Activated naive CD4-positive, alpha-beta T cell treated with anti-CD3 and anti-CD28 coated beads for 36 hours (primary cell): ENCODE measurements at regions not wholly inside any gene's neighbourhood (a gene's known extent, or its start where the extent isn't known, plus 50 kb on each side); places are given as distances from the start of the nearest gene placed in this dataset.

Experiments used
- CTCF ChIA-PET: fragments of 350-600 bp; sonication (Branson Sonifier 250); formaldehyde crosslinking; loops from one replicate; lab custom pipeline; 2021; ENCODE audit warnings: antibody characterized with exemption; lab: Charles Lee
- DNase-seq: peaks from one replicate; pipeline ENCODE4 v3.0.0-alpha.2; 2020
- H3K27ac Mint-ChIP-seq: one replicate; pipeline ENCODE4 v1.8.0; 2021; ENCODE audit warnings: mild to moderate bottlenecking, mixed read lengths
- H3K27me3 Mint-ChIP-seq: one replicate; pipeline ENCODE4 v1.8.0; 2021; ENCODE audit warnings: low read depth, mixed read lengths
- H3K36me3 Mint-ChIP-seq: one replicate; pipeline ENCODE4 v1.8.0; 2021; ENCODE audit warnings: low read depth, mixed read lengths
- H3K4me1 Mint-ChIP-seq: one replicate; pipeline ENCODE4 v1.8.0; 2021; ENCODE audit warnings: low read depth, mixed read lengths
- H3K4me3 Mint-ChIP-seq: one replicate; pipeline ENCODE4 v1.8.0; 2021; ENCODE audit warnings: mild to moderate bottlenecking, moderate library complexity, mixed read lengths
- H3K9me3 Mint-ChIP-seq: one replicate; pipeline ENCODE4 v1.8.0; 2021; ENCODE audit warnings: mixed read lengths
- intact Hi-C: fragments of 100-400 bp; cut with micrococcal nuclease; formaldehyde crosslinking; loops from one replicate; pipeline ENCODE4 v1.15.1; 2023

DNA sequence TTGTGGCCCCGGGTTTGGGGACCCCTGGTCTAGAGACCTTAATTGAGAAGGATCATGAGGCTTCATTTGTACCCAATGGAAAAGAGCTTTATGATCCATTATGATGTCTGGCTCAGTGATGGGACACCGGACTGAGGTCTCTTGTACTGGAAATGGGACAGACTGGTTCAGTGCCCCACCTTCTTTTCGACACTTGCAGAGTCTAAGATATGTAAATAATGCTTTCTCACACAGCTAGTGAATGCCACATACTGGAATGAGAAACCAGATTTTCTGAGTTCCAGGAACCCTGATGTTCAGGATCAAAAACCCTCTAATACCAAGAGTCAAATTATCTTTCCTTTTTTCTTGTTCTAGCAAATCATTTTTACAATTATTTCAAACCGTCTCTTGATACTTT, 116.3 kb upstream of the ARPP21 start:
- CTCF ChIA-PET: no interaction called here
- H3K27me3 Mint-ChIP-seq: no peaks in the 10 kb centered on the region

DNA sequence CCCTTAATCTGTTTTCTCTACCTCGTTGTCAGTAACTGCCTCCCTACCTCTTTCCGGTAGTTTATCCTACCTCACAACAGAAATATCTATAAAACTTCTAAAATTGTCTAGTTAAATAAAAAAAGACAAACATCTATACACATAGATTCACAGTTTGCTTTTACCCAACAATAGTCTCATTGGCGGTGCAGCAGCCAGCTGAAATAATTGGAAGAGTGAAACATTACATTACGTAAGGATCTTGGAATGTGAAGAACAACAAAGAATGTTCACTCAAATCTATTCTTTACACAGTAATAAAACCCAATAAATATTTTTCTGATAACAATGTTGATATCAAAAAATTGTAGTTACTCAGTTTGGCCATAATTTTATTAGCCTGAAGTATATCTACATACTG, 115.5 kb upstream of the ARPP21 start:
- intact Hi-C loops: no loop called here
- Mint-ChIP-seq H3K4me3 (no peak overlapping the region), H3K27me3 (no peaks in the 10 kb centered on the region), H3K27ac (no peak overlapping the region), H3K36me3 (no peaks in the 10 kb centered on the region), H3K9me3 (peaks cover 2% of the 10 kb centered on the region), H3K4me1 (no peaks in the 10 kb centered on the region)
- CTCF ChIA-PET: no interaction called here
- no peak for DNase-seq

More for the DNA sequence above, 116.3 kb upstream of the ARPP21 start:
- Mint-ChIP-seq H3K36me3 (no peaks in the 10 kb centered on the region), H3K4me1 (no peaks in the 10 kb centered on the region), H3K9me3 (peaks cover 2% of the 10 kb centered on the region), H3K4me3 (no peak overlapping the region), H3K27ac (no peak overlapping the region)
- intact Hi-C loops: no loop called here
- DNase-seq: no peak

DNA sequence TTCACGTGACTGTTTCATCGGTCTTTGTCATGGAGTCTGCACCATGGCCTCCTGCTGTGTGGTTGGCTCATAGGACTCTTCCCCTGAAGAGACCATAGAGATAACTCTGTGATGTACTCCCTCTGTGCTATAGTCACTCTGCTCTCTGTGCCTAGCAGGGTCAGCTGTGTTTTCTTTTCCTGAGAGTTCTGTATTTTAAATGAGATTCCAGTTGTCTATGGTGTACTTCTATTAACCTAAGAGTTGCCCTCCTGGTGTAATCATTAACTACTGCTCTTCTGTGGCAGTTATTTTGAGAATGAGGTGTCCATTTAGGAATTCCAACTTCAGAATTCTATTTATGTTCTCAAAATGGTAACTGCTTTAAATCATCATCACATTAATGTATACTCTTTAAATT, 114.5 kb upstream of the ARPP21 start:
- Mint-ChIP-seq H3K27ac (no peak overlapping the region), H3K36me3 (no peaks in the 10 kb centered on the region), H3K9me3 (no peaks in the 10 kb centered on the region), H3K27me3 (no peaks in the 10 kb centered on the region), H3K4me3 (no peak overlapping the region), H3K4me1 (no peaks in the 10 kb centered on the region)
- CTCF ChIA-PET: no interaction called here
- intact Hi-C loops: no loop called here
- no peak for DNase-seq

DNA sequence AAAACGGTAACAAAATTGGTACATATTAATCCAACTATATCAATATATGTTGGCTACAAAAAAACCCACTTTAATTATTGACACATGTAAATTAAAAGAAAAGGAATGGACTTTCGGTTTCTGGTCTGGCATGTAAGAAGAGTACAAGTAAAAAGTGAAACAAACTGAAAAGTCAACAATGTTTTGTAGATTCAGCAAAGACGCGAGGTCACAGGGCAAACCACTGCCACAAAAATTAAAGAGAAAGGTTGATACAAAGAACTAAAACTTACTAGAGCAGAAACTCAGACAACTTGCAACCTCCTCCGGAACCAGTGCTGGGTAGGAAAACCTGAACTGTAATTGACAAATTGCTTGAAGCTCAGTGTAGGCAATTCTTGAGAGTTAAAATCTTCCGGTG, 110.6 kb upstream of the ARPP21 start:
- H3K36me3 Mint-ChIP-seq: no peaks in the 10 kb centered on the region
- H3K27ac Mint-ChIP-seq: no peak overlapping the region
- CTCF ChIA-PET: no interaction called here
- H3K9me3 Mint-ChIP-seq: no peaks in the 10 kb centered on the region
- no peaks in the 10 kb centered on the region for H3K27me3 Mint-ChIP-seq
- no peaks in the 10 kb centered on the region for H3K4me1 Mint-ChIP-seq
- no peak overlapping the region for H3K4me3 Mint-ChIP-seq
- no peak for DNase-seq
- intact Hi-C loops: no loop called here

DNA sequence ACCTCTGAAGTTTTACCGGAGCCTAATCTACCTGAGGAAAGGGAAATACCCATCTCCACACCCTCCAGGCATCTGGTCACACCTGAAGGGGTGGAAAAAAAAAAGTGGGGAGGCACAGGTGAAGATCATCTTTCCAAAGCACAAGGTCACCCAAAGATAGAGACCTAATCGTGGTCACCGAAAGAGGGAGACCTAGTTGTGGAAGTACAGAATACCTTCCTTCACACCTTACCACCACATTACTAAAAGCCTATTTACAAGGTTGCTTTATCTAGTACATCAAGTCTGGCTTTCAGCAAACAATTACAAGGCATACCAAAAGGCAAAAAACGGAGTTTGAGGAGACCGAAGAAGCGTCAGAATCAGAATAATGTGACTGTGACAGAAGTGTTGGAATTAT, 110.0 kb upstream of the ARPP21 start:
- no peak overlapping the region for H3K27ac Mint-ChIP-seq
- no peaks in the 10 kb centered on the region for H3K36me3 Mint-ChIP-seq
- no peaks in the 10 kb centered on the region for H3K9me3 Mint-ChIP-seq
- CTCF ChIA-PET: no interaction called here
- H3K4me1 Mint-ChIP-seq: no peaks in the 10 kb centered on the region
- H3K4me3 Mint-ChIP-seq: no peak overlapping the region
- no peak for DNase-seq
- intact Hi-C loops: no loop called here
- no peaks in the 10 kb centered on the region for H3K27me3 Mint-ChIP-seq

DNA sequence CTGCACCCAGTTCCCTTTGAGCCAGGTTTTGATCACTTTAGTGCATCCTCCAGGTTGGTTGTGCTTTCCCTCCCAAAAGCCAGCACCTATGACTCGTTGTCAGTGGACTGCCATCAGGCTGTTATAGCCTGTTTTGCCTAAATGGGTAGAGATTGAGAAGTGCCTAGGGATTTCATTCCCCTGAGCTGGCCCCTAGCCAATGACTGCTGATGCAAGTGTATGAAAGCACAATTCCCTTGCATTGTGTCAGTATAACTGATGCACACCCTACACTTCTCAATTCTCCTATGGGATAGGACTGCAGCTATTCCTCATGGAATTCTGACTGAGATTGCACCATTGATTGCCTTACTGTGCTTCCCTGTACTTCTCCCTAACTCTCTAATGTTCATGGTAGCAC, 102.1 kb upstream of the ARPP21 start:
- CTCF ChIA-PET: no interaction called here
- Mint-ChIP-seq H3K36me3 (no peaks in the 10 kb centered on the region), H3K9me3 (peaks cover 2% of the 10 kb centered on the region), H3K4me1 (no peaks in the 10 kb centered on the region), H3K27ac (no peak overlapping the region), H3K4me3 (no peak overlapping the region), H3K27me3 (no peaks in the 10 kb centered on the region)
- intact Hi-C loops: no loop called here
- no peak for DNase-seq

DNA sequence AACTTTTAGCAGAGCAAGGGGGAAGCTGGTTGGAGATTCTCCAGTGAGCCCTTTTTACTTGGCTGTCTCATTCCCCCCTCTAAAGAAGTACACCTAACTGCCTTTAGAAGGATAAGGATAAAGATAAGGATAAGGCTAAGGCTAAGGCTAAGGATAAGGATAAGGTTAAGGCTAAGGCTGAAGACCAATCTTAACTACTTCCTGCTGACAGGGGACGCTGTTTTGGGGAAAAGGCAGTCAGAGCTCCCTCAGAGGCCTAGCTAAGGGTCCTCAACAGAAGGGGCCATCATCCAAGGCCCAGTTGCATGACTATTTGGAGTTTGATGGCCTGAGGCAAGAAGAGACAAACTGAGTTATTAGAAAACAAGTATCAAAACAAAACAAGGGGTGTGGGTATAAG, 94.3 kb upstream of the ARPP21 start:
- no peak overlapping the region for H3K4me3 Mint-ChIP-seq

DNA sequence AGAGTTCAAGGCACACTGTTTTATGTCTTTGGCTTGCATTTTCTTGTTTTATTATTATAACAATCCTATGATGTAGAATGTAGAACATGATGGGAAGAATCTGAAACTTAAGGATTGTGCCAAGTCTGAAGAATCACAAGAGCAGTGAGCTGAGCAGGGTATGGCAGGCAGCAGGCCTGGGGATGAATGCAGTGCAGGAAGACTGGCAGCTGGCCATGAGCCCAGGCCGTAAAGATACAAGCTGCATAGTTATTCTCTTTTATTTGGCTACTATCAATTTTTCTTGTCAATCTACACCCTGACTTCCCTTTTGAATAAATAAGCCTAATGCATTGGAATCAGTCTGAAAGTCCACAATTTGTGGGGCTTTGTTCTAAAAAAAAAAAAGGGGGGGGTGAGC, 89.6 kb upstream of the ARPP21 start:
- intact Hi-C loops: no loop called here
- H3K36me3 Mint-ChIP-seq: no peaks in the 10 kb centered on the region
- CTCF ChIA-PET: no interaction called here
- no peaks in the 10 kb centered on the region for H3K4me1 Mint-ChIP-seq
- DNase-seq: no peak
- no peaks in the 10 kb centered on the region for H3K27me3 Mint-ChIP-seq
- no peak overlapping the region for H3K4me3 Mint-ChIP-seq
- no peaks in the 10 kb centered on the region for H3K9me3 Mint-ChIP-seq
- H3K27ac Mint-ChIP-seq: no peak overlapping the region

More for the DNA sequence above, 94.3 kb upstream of the ARPP21 start:
- CTCF ChIA-PET: no interaction called here
- no peak for DNase-seq
- Mint-ChIP-seq H3K27me3 (no peaks in the 10 kb centered on the region), H3K9me3 (no peaks in the 10 kb centered on the region), H3K27ac (no peak overlapping the region), H3K36me3 (no peaks in the 10 kb centered on the region), H3K4me1 (no peaks in the 10 kb centered on the region)
- intact Hi-C loops: no loop called here

DNA sequence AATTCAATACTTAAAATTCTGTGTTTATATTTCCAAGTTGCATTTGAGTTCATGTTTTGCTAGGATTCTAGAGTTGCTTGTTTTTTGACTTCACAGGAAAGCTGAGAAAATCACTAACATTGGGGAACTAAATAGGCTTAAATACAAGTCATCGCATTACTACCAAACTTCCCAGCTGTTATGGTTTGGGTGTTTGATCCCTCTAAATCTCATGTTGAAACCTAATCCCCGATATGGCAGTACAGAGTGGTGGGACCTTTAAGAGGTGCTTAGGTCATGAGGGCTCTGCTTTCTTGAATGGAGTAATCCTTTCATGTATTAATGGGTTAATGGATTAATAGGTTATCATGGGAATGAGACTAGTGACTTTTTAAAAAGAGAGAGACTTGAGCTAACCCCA, 77.2 kb upstream of the ARPP21 start:
- Mint-ChIP-seq H3K36me3 (no peaks in the 10 kb centered on the region), H3K27ac (no peak overlapping the region), H3K4me1 (no peaks in the 10 kb centered on the region), H3K9me3 (peaks cover 2% of the 10 kb centered on the region), H3K4me3 (no peak overlapping the region), H3K27me3 (no peaks in the 10 kb centered on the region)
- CTCF ChIA-PET: no interaction called here
- intact Hi-C loops: no loop called here
- no peak for DNase-seq

DNA sequence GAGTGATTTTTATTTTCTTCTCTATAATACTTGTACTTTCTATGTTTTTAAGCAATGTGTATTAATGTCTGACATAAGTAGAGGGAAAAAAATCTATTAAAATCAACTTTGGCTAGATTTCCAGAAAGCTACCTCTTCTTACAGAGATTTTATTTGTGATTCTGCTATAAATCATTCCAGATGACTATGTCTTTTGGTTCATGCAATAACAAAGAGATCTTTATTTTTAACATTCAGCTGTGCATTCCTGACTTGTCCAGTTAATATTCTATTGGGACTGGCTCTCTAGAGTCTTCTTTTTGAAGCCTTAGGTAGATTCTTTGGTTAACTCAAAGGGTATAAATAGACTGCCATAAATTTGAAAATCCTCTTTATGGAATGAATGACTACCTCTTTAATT, 74.3 kb upstream of the ARPP21 start:
- no peaks in the 10 kb centered on the region for H3K9me3 Mint-ChIP-seq

More for the DNA sequence above, 74.3 kb upstream of the ARPP21 start:
- Mint-ChIP-seq H3K4me3 (no peak overlapping the region), H3K36me3 (no peaks in the 10 kb centered on the region), H3K4me1 (no peaks in the 10 kb centered on the region), H3K27me3 (no peaks in the 10 kb centered on the region), H3K27ac (no peak overlapping the region)
- no peak for DNase-seq
- CTCF ChIA-PET: no interaction called here
- intact Hi-C loops: no loop called here
